Prostate gland (tissue), 2 donors: ENCODE measurements at regions not wholly inside any gene's neighbourhood (a gene's known extent, or its start where the extent isn't known, plus 50 kb on each side); places are given as distances from the start of the nearest gene placed in this dataset.

Experiments
- DNase-seq: peaks from one replicate; pipeline ENCODE4 v3.0.0-alpha.2; 2019; ENCODE audit warnings: low spot score
- H3K27ac ChIP-seq, 2 donors: fragments of 200-600 bp; sonication (generic); 2 replicates each; pipeline ENCODE4 v1.5.1; 2017 to 2019
- H3K27me3 ChIP-seq: fragments of 200-600 bp; sonication (generic); replicated peaks from 2 replicates; pipeline ENCODE4 v1.5.1; 2019; ENCODE audit not compliant: insufficient read depth
- H3K36me3 ChIP-seq, 2 donors: fragments of 200-600 bp; sonication (generic); 1 replicate in 1 of 2; 2 replicates in 1 of 2; pipeline versions ENCODE4 v1.5.1 to v1.8.1; 2017 to 2019
- H3K4me1 ChIP-seq: fragments of 200-600 bp; sonication (generic); replicated peaks from 2 replicates; pipeline ENCODE4 v1.5.1; 2019
- H3K4me3 ChIP-seq, 2 donors: fragments of 200-600 bp; sonication (generic); 2 replicates each; pipeline ENCODE4 v1.5.1; 2017 to 2019
- H3K9me3 ChIP-seq: fragments of 200-600 bp; sonication (generic); 2 replicates; pipeline ENCODE4 v1.5.1; 2017
- CTCF ChIP-seq, 4 experiments: fragments of 200-600 bp in 2 of 4; fragments of 450-650 bp in 2 of 4; sonication (generic) in 2 of 4; IDR thresholded peaks; 1 replicate in 3 of 4; 2 replicates in 1 of 4; pipeline ENCODE4 v1.5.1; 2016 to 2019; ENCODE audit warnings: antibody characterized with exemption in 4 of 4, mild to moderate bottlenecking in 2 of 4, moderate library complexity in 2 of 4
- POLR2A ChIP-seq: fragments of 450-650 bp; IDR thresholded peaks from one replicate; pipeline ENCODE4 v1.6.1; 2016; ENCODE audit warnings: antibody characterized with exemption, mild to moderate bottlenecking
- POLR2AphosphoS5 ChIP-seq: sonication (generic); formaldehyde crosslinking; IDR thresholded peaks from one replicate; pipeline ENCODE4 v1.6.1; 2017; ENCODE audit warnings: antibody characterized with exemption
- WGBS: methylation state at CpG from one replicate; pipeline ENCODE4 v1.1.5; 2018; 5-methylcytosine and 5-hydroxymethylcytosine counted together
- intact Hi-C: fragments of 100-400 bp; cut with DNase I; formaldehyde crosslinking; loops from one replicate; pipeline ENCODE4 v1.14.2; 2022

- Histone ChIP-seq H3K36me3 (no peaks in the 10 kb centered on the region), H3K27ac (no peak overlapping the region), H3K27me3 (no peaks in the 10 kb centered on the region), H3K4me1 (no peaks in the 10 kb centered on the region), H3K4me3 (no peak overlapping the region), H3K9me3 (no peaks in the 10 kb centered on the region)
- no peak for DNase-seq
- TF ChIP-seq CTCF (IDR thresholded peaks at IDR 0.05): no peak
- TF ChIP-seq POLR2AphosphoS5: no peak
- no peak for TF ChIP-seq POLR2A
- intact Hi-C loops: no loop called here
- WGBS: 70% methylated on average over 2 of the region's 2 CpGs
Measured at GRCh38 chr11:42555190-42555589, 756.6 kb upstream of the API5 start.

- no peak for DNase-seq
Measured at GRCh38 chr11:42571131-42571877, 740.5 kb upstream of the API5 start.

GRCh38 chr11:42571878-42572610, 739.8 kb upstream of the API5 start:
- Histone ChIP-seq H3K9me3 (no peaks in the 10 kb centered on the region), H3K4me3 (no peak overlapping the region), H3K27ac (no peak overlapping the region), H3K4me1 (no peaks in the 10 kb centered on the region), H3K27me3 (no peaks in the 10 kb centered on the region), H3K36me3 (no peaks in the 10 kb centered on the region)
- WGBS: 45% methylated on average over 5 of the region's 5 CpGs
- no peak for TF ChIP-seq CTCF (IDR thresholded peaks at IDR 0.05)
- no peak for TF ChIP-seq POLR2AphosphoS5
- no peak for TF ChIP-seq POLR2A
- no peak for DNase-seq
- intact Hi-C loops: no loop called here

More at GRCh38 chr11:42571131-42571877, 740.5 kb upstream of the API5 start:
- intact Hi-C loops: no loop called here
- no peak overlapping the region for H3K4me3 ChIP-seq
- no peaks in the 10 kb centered on the region for H3K4me1 ChIP-seq
- no peaks in the 10 kb centered on the region for H3K27me3 ChIP-seq
- no peaks in the 10 kb centered on the region for H3K9me3 ChIP-seq
- no peaks in the 10 kb centered on the region for H3K36me3 ChIP-seq
- TF ChIP-seq POLR2AphosphoS5: no peak
- 72% methylated on average over 12 of the region's 12 CpGs for WGBS
- H3K27ac ChIP-seq: no peak overlapping the region

- Histone ChIP-seq H3K27me3 (no peaks in the 10 kb centered on the region), H3K36me3 (no peaks in the 10 kb centered on the region), H3K9me3 (no peaks in the 10 kb centered on the region), H3K27ac (no peak overlapping the region), H3K4me3 (no peak overlapping the region), H3K4me1 (no peaks in the 10 kb centered on the region)
- 73% methylated on average over 3 of the region's 3 CpGs for WGBS
- intact Hi-C loops: no loop called here
- no peak for DNase-seq
- TF ChIP-seq POLR2AphosphoS5: no peak
- TF ChIP-seq CTCF (IDR thresholded peaks at IDR 0.05): no peak
- no peak for TF ChIP-seq POLR2A
Measured at GRCh38 chr11:42576318-42576717, 735.5 kb upstream of the API5 start.

- DNase-seq: no peak
- WGBS: 67% methylated on average over 2 of the region's 2 CpGs
- Histone ChIP-seq H3K4me1 (no peaks in the 10 kb centered on the region), H3K27ac (no peak overlapping the region), H3K4me3 (no peak overlapping the region), H3K36me3 (no peaks in the 10 kb centered on the region), H3K27me3 (no peaks in the 10 kb centered on the region), H3K9me3 (no peaks in the 10 kb centered on the region)
- intact Hi-C loops: no loop called here
- TF ChIP-seq CTCF (IDR thresholded peaks at IDR 0.05) (no peak), POLR2AphosphoS5 (no peak), POLR2A (no peak)
Measured at GRCh38 chr11:42589286-42589685, 722.5 kb upstream of the API5 start.
